Frontal cortex (tissue), 3 donors: ENCODE measurements at regions not wholly inside any gene's neighbourhood (a gene's known extent, or its start where the extent isn't known, plus 50 kb on each side); places are given as distances from the start of the nearest gene placed in this dataset.

ENCODE experiments used
- DNase-seq, 2 donors: peaks; one replicate each; pipeline ENCODE4 v3.0.0; 2012; ENCODE audit warnings: low spot score in 2 of 2
- FAIRE-seq: peaks from 2 replicates; lab custom pipeline; 2012; peaks lifted over from hg19 to GRCh38; lab: Jason Lieb, UNC
- donor health status: control.
- donor health status: control.
- donor health status: control.

DNA sequence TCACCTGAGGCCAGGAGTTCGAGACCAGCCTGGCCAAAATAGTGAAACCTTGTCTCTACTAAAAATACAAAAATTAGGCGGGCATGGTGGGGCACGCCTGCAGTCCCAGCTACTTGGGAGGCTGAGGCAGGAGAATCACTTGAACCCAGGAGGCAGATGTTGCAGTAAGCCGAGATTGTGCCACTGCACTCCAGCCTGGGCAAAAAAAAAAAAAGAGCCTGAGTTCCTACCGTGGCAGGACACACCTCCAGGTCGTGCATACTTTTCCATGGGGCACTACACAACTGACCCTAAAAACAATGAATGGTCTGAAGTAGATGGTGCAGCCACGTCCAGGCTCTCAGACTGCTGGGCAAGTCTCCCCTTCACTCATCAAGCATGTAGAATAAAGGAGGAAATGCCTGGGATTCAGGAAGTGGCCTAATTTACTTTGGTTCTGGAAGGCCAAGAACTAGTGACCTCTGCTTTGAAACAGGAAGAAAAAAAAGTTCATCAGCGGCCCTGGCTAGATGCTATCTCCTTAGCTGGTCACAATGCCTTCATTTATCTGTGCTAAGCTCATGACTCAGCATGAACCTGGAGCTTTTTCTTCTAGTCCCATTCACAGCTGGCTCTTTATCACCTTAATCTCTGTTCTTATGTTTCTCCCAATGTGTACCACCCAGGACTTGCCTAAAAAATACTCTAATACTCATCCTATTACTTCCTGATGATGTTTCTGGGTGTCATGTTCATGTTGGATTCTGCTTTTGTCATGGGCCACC is 55.8 kb upstream of the OR6J1 start:
- FAIRE-seq (no peak), DNase-seq (no peak)

DNA sequence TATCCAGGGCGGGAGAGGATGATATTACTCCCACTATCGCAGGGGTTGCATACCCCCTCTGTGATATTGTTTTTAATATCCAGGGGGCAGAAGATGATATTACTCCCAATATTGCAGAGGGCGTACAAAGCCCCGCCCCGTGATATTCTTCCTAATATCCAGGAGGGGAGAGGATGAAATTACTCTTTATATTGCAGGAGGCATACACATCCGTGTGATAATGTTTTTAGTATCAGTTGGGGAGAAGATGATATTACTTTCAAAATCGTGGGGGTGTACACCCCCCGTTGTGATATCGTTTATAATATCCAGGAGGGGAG is 52.9 kb upstream of the OXA1L start:
- no peak for FAIRE-seq

DNA sequence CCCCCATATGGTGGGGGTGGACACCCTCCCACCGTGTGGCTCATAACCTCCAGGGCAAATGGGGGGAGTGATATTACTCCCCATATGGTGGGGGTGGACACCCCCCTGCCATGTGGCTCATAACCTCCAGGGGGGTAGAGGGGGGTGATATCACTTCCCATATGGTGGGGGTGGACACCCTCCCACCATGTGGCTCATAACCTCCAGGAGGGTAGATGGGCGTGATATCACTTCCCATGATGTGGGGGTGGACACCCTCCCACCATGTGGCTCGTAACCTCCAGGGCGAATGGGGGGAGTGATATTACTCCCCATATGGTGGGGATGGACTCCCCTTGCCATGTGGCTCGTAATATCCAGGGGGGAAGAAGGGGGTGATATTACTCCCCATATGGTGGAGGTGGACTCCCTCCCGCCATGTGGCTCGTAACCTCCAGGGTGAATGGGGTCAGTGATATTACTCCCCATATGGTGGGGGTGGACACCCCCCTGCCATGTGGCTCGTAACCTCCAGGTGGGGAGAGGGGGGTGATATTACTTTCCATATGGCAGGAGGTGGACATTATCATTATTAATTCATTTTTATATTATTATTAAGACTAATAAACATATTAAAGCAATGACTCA is 51.2 kb upstream of the OXA1L start:
- FAIRE-seq (no peak), DNase-seq (no peak)

More for the DNA sequence above, 52.9 kb upstream of the OXA1L start:
- DNase-seq: no peak

DNA sequence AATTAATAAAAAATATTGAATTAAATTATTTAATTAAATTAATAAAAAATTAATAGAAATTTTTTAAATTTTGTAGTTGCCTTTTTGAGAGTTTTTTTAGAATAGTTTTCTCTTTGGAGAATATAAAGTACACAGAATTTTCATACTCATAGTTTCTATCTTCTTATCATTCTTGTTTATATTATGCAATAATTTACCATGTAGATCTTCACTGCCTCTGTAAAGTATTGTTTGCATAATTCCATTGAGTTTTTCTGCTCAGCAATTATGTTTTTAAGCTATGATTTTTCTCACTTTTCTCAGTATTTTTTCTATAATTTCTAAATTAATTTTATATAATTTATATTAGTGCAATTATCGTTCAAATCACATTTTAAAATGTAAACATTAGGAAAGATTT is 50.6 kb upstream of the OXA1L start:
- DNase-seq (no peak), FAIRE-seq (peak; percentile 95)
